ENCODE measurements at regions not wholly inside any gene's neighbourhood (a gene's known extent, or its start where the extent isn't known, plus 50 kb on each side); places are given as distances from the start of the nearest gene placed in this dataset.

GRCh38 chr4:178311997-178312396 is 869.8 kb upstream of the AGA start:
- DNase-seq, result no peak

GRCh38 chr4:178314287-178314686 is 872.0 kb upstream of the AGA start:
- no peak for DNase-seq

GRCh38 chr4:178316211-178316610 is 874.0 kb upstream of the AGA start:
- DNase-seq, result no peak

GRCh38 chr4:178320003-178320402 is 877.8 kb upstream of the AGA start:
- no peak for DNase-seq

- no peak for DNase-seq
These were observed 880.4 kb upstream of the AGA start for GRCh38 chr4:178322524-178323183.

- no peak for DNase-seq
These were observed 887.1 kb upstream of the AGA start for GRCh38 chr4:178329226-178329872.

- no peak for DNase-seq
These were observed 891.1 kb upstream of the AGA start for GRCh38 chr4:178333355-178333754.

- DNase-seq, result no peak
These were observed 897.5 kb upstream of the AGA start for GRCh38 chr4:178339769-178340168.

GRCh38 chr4:178340468-178340867 is 898.2 kb upstream of the AGA start:
- DNase-seq, result no peak

- DNase-seq, result no peak
These were observed 901.9 kb upstream of the AGA start for GRCh38 chr4:178344096-178344495.

- DNase-seq, result no peak
These were observed 904.9 kb upstream of the AGA start for GRCh38 chr4:178347111-178347510.

GRCh38 chr4:178349601-178350000 is 907.4 kb upstream of the AGA start:
- no peak for DNase-seq

GRCh38 chr4:178351185-178351584 is 908.9 kb upstream of the AGA start:
- no peak for DNase-seq

GRCh38 chr4:178356725-178357124 is 914.5 kb upstream of the AGA start:
- no peak for DNase-seq

GRCh38 chr4:178385481-178385880 is 943.2 kb upstream of the AGA start:
- no peak for DNase-seq

- no peak for DNase-seq
These were observed 945.5 kb upstream of the AGA start for GRCh38 chr4:178387756-178388155.

GRCh38 chr4:178395798-178396197 is 953.6 kb upstream of the AGA start:
- DNase-seq, result no peak

GRCh38 chr4:178412455-178412854 is 970.2 kb upstream of the AGA start:
- no peak for DNase-seq

- no peak for DNase-seq
These were observed 971.8 kb upstream of the AGA start for GRCh38 chr4:178414042-178414441.

GRCh38 chr4:178414881-178415446 is 972.7 kb upstream of the AGA start:
- DNase-seq, result no peak

GRCh38 chr4:178415925-178416324 is 973.7 kb upstream of the AGA start:
- DNase-seq, result no peak

- no peak for DNase-seq
These were observed 981.1 kb upstream of the AGA start for GRCh38 chr4:178423366-178423765.

GRCh38 chr4:178426871-178427270 is 984.6 kb upstream of the AGA start:
- DNase-seq, result no peak

- no peak for DNase-seq
These were observed 985.4 kb upstream of the AGA start for GRCh38 chr4:178427663-178428062.
